ENCODE measurements at regions not wholly inside any gene's neighbourhood (a gene's known extent, or its start where the extent isn't known, plus 50 kb on each side); places are given as distances from the start of the nearest gene placed in this dataset.

DNA sequence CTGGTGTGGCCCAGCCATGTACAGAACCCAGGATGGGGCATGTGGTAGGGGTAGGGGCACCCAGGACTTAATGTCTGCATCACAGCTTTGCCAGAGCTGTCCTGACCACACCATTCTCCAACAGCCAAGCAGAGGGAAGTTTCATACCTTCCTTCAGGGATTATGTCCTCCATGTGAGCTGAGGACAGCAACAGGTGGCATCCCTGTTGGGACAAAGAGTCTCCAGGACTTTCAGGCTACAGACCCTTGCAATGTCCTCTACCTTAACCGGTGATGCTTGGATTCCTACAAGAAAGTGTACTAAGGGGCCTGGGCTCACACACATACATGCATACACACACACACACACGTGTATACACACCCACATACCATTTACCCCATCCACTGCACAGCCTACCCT lies 227.0 kb upstream of the SIX2 start:
- ChIA-PET POLR2A (ENCODE audit: low non-redundant PET) (no interaction called here), CTCF (no interaction called here)
- Histone ChIP-seq H3K36me3 (ENCODE audit: insufficient read depth, low read length, poor library complexity, severe bottlenecking) (no peaks in the 10 kb centered on the region), H3K9me3 (ENCODE audit: low read depth, low read length, poor library complexity, severe bottlenecking) (no peaks in the 10 kb centered on the region), H3K4me3 (ENCODE audit: low read depth, low read length, poor library complexity, severe bottlenecking) (no peak overlapping the region), H3K4me1 (ENCODE audit: insufficient read depth, low read length, poor library complexity, severe bottlenecking) (no peaks in the 10 kb centered on the region), H3K27ac (ENCODE audit: low read depth, low read length, poor library complexity, severe bottlenecking) (no peak overlapping the region), H3K27me3 (replicated peaks; ENCODE audit: insufficient read depth, low read depth, low read length, poor library complexity) (peaks cover 2% of the 10 kb centered on the region)
- DNase-seq (ENCODE audit: low spot score), result no peak
- intact Hi-C loops (cut with micrococcal nuclease; ENCODE audit: unreplicated experiment), result no loop called here
- TF ChIP-seq CTCF (conservative IDR thresholded peaks at IDR 0.05; ENCODE audit: low read depth, low read length) (no peak), EZH2 (IDR thresholded peaks at IDR 0.05; ENCODE audit: borderline replicate concordance, low read depth, low read length, poor library complexity, severe bottlenecking) (no peak)
- BruUV-seq (replicated peaks), result no TSS peak

DNA sequence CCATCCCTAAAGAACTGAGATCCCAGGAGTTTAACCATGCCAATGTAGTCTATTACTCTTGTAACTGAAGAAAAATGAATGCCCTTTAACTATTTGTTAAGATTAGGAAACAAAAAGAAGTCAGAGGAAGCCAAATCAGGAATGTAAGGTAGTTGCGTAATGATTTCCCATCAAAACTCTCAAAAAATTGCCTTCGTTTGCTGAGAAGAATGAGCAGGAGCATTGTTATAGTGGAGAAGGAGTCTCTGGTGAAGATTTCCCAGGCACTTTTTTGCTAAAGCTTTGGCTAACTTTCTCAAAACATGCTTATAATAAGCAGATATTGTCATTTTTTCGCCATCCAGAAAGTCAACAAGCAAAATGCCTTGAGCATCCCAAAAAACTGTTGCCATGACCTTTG lies 224.0 kb upstream of the SIX2 start:
- BruUV-seq (replicated peaks), result no TSS peak
- ChIA-PET CTCF (no interaction called here), POLR2A (ENCODE audit: low non-redundant PET) (no interaction called here)
- Histone ChIP-seq H3K9me3 (ENCODE audit: low read depth, low read length, poor library complexity, severe bottlenecking) (no peaks in the 10 kb centered on the region), H3K4me3 (ENCODE audit: low read depth, low read length, poor library complexity, severe bottlenecking) (no peak overlapping the region), H3K36me3 (ENCODE audit: insufficient read depth, low read length, poor library complexity, severe bottlenecking) (no peaks in the 10 kb centered on the region), H3K4me1 (ENCODE audit: insufficient read depth, low read length, poor library complexity, severe bottlenecking) (no peaks in the 10 kb centered on the region), H3K27me3 (replicated peaks; ENCODE audit: insufficient read depth, low read depth, low read length, poor library complexity) (peaks cover 7% of the 10 kb centered on the region), H3K27ac (ENCODE audit: low read depth, low read length, poor library complexity, severe bottlenecking) (no peak overlapping the region)
- TF ChIP-seq EZH2 (IDR thresholded peaks at IDR 0.05; ENCODE audit: borderline replicate concordance, low read depth, low read length, poor library complexity, severe bottlenecking), result no peak
- no peak for TF ChIP-seq CTCF (conservative IDR thresholded peaks at IDR 0.05; ENCODE audit: low read depth, low read length)
- intact Hi-C loops (cut with micrococcal nuclease; ENCODE audit: unreplicated experiment), result no loop called here
- no peak for DNase-seq (ENCODE audit: low spot score)

GRCh38 chr2:45232818-45233217 lies 223.6 kb upstream of the SIX2 start:
- DNase-seq (ENCODE audit: low spot score), result no peak
- no peak for TF ChIP-seq EZH2 (IDR thresholded peaks at IDR 0.05; ENCODE audit: borderline replicate concordance, low read depth, low read length, poor library complexity, severe bottlenecking)
- intact Hi-C loops (cut with micrococcal nuclease; ENCODE audit: unreplicated experiment), result no loop called here
- Histone ChIP-seq H3K9me3 (ENCODE audit: low read depth, low read length, poor library complexity, severe bottlenecking) (no peaks in the 10 kb centered on the region), H3K27me3 (replicated peaks; ENCODE audit: insufficient read depth, low read depth, low read length, poor library complexity) (peaks cover 7% of the 10 kb centered on the region), H3K36me3 (ENCODE audit: insufficient read depth, low read length, poor library complexity, severe bottlenecking) (no peaks in the 10 kb centered on the region), H3K27ac (ENCODE audit: low read depth, low read length, poor library complexity, severe bottlenecking) (no peak overlapping the region), H3K4me3 (ENCODE audit: low read depth, low read length, poor library complexity, severe bottlenecking) (no peak overlapping the region), H3K4me1 (ENCODE audit: insufficient read depth, low read length, poor library complexity, severe bottlenecking) (no peaks in the 10 kb centered on the region)
- POLR2A ChIA-PET (ENCODE audit: low non-redundant PET), result no interaction called here
- CTCF ChIA-PET, result no interaction called here
- no TSS peak for BruUV-seq (replicated peaks)

DNA sequence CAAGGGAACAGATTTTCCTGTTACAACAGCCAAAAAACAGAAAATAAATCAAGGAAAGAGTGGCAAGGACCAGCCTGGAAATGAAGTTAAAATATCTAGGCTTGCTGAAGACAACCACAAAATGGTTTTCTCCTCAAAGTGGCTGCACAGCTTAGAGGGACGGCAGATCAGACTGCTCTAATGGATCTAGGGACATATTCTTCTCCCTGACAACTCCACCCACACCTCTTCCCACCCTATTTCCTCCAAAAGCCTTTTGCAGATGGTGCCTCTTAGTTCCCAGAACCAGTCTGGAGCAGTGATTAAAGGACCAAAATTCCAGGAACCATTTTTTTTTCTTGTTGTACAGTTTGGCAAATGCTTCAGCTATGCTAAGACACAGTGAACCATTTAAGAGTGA lies 220.2 kb upstream of the SIX2 start:
- Histone ChIP-seq H3K4me3 (ENCODE audit: low read depth, low read length, poor library complexity, severe bottlenecking) (no peak overlapping the region), H3K4me1 (ENCODE audit: insufficient read depth, low read length, poor library complexity, severe bottlenecking) (no peaks in the 10 kb centered on the region), H3K9me3 (ENCODE audit: low read depth, low read length, poor library complexity, severe bottlenecking) (no peaks in the 10 kb centered on the region), H3K27ac (ENCODE audit: low read depth, low read length, poor library complexity, severe bottlenecking) (no peak overlapping the region), H3K36me3 (ENCODE audit: insufficient read depth, low read length, poor library complexity, severe bottlenecking) (no peaks in the 10 kb centered on the region), H3K27me3 (replicated peaks; ENCODE audit: insufficient read depth, low read depth, low read length, poor library complexity) (peaks cover 7% of the 10 kb centered on the region)
- no peak for TF ChIP-seq EZH2 (IDR thresholded peaks at IDR 0.05; ENCODE audit: borderline replicate concordance, low read depth, low read length, poor library complexity, severe bottlenecking)
- ChIA-PET POLR2A (ENCODE audit: low non-redundant PET) (no interaction called here), CTCF (no interaction called here)
- no TSS peak for BruUV-seq (replicated peaks)
- no peak for DNase-seq (ENCODE audit: low spot score)
- intact Hi-C loops (cut with micrococcal nuclease; ENCODE audit: unreplicated experiment), result no loop called here

Data from A673 (cell line).